ENCODE measurements at regions not wholly inside any gene's neighbourhood (a gene's known extent, or its start where the extent isn't known, plus 50 kb on each side); places are given as distances from the start of the nearest gene placed in this dataset.
A peak's percentile ranks its signal among the peaks of the same experiment; 100 is the strongest.

GRCh38 chr20:48339986-48340882, 487.6 kb downstream of the PREX1 start (continued):
- TF ChIP-seq ZNF687 (IDR thresholded peaks at IDR 0.05): no peak; the same call in 1 of the 2 replicates
- TF ChIP-seq CEBPB (IDR thresholded peaks at IDR 0.05; ENCODE audit: borderline replicate concordance in 1 of 2, low read depth in 2 of 2, low read length in 2 of 2): no peak
- TF ChIP-seq FOS (IDR thresholded peaks at IDR 0.05; ENCODE audit: borderline replicate concordance, extremely low read depth, insufficient read length): no peak
- TF ChIP-seq WRNIP1 (IDR thresholded peaks at IDR 0.05; ENCODE audit: borderline replicate concordance, low read depth, low read length): no peak
- no peak for TF ChIP-seq PAX8 (IDR thresholded peaks at IDR 0.05)
- TF ChIP-seq, protein P1, sequence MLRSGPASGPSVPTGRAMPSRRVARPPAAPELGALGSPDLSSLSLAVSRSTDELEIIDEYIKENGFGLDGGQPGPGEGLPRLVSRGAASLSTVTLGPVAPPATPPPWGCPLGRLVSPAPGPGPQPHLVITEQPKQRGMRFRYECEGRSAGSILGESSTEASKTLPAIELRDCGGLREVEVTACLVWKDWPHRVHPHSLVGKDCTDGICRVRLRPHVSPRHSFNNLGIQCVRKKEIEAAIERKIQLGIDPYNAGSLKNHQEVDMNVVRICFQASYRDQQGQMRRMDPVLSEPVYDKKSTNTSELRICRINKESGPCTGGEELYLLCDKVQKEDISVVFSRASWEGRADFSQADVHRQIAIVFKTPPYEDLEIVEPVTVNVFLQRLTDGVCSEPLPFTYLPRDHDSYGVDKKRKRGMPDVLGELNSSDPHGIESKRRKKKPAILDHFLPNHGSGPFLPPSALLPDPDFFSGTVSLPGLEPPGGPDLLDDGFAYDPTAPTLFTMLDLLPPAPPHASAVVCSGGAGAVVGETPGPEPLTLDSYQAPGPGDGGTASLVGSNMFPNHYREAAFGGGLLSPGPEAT (IDR thresholded peaks at IDR 0.05; ENCODE audit: low read depth): 0 out of 2 replicates have a peak, but pooled peaks have one; percentile 18
- TF ChIP-seq, protein P2, sequence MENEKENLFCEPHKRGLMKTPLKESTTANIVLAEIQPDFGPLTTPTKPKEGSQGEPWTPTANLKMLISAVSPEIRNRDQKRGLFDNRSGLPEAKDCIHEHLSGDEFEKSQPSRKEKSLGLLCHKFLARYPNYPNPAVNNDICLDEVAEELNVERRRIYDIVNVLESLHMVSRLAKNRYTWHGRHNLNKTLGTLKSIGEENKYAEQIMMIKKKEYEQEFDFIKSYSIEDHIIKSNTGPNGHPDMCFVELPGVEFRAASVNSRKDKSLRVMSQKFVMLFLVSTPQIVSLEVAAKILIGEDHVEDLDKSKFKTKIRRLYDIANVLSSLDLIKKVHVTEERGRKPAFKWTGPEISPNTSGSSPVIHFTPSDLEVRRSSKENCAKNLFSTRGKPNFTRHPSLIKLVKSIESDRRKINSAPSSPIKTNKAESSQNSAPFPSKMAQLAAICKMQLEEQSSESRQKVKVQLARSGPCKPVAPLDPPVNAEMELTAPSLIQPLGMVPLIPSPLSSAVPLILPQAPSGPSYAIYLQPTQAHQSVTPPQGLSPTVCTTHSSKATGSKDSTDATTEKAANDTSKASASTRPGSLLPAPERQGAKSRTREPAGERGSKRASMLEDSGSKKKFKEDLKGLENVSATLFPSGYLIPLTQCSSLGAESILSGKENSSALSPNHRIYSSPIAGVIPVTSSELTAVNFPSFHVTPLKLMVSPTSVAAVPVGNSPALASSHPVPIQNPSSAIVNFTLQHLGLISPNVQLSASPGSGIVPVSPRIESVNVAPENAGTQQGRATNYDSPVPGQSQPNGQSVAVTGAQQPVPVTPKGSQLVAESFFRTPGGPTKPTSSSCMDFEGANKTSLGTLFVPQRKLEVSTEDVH (IDR thresholded peaks at IDR 0.05; ENCODE audit: low read depth, partially characterized antibody): no peak
- TF ChIP-seq CREB1 (IDR thresholded peaks at IDR 0.05; ENCODE audit: low read depth): no peak
- TF ChIP-seq SMARCA5 (IDR thresholded peaks at IDR 0.05): peak; percentile 94
- no peak for TF ChIP-seq NR2C2 (IDR thresholded peaks at IDR 0.05; ENCODE audit: borderline replicate concordance, control insufficient read depth, insufficient read length, low read depth)
- no peak for TF ChIP-seq RELA (IDR thresholded peaks at IDR 0.05; ENCODE audit: borderline replicate concordance, partially characterized antibody)
- TF ChIP-seq TCF3 (IDR thresholded peaks at IDR 0.05; ENCODE audit: borderline replicate concordance, insufficient read depth, low read depth, low read length): no peak
- TF ChIP-seq NFYB (IDR thresholded peaks at IDR 0.05; ENCODE audit: insufficient read depth, low read depth, low read length): no peak
- no peak for TF ChIP-seq PBX3 (IDR thresholded peaks at IDR 0.05; ENCODE audit: insufficient replicate concordance, low read depth, low read length)
- no peak for TF ChIP-seq CHD2 (IDR thresholded peaks at IDR 0.05; ENCODE audit: borderline replicate concordance, low read depth, low read length)
